Heart left ventricle (tissue), 16 donors: ENCODE measurements at regions not wholly inside any gene's neighbourhood (a gene's known extent, or its start where the extent isn't known, plus 50 kb on each side); places are given as distances from the start of the nearest gene placed in this dataset.

Experiments used
- ATAC-seq, 4 donors: fragments of 200-7000 bp; cut with Tn5 transposase; one replicate each; pipeline ENCODE4 v1.9.1; 2020 to 2022; ENCODE audit warnings: moderate library complexity in 4 of 4, mild to moderate bottlenecking in 3 of 4, moderate number of reproducible peaks in 1 of 4
- DNase-seq, 5 donors: peaks; one replicate each; pipeline ENCODE4 v3.0.0-alpha.2; 2020
- H3K27ac ChIP-seq, 12 donors: fragments of 200-600 bp; sonication (generic) in 4 of 12; one replicate each; pipeline versions ENCODE4 v1.5.0 to v1.8.0; 2016 to 2022; ENCODE audit warnings: mild to moderate bottlenecking in 2 of 12
- H3K27me3 ChIP-seq, 9 donors: fragments of 200-600 bp; sonication (generic) in 2 of 9; one replicate each; pipeline versions ENCODE4 v1.5.1 to v1.8.0; 2016 to 2022; ENCODE audit warnings: mild to moderate bottlenecking in 3 of 9
- H3K36me3 ChIP-seq, 9 donors: fragments of 200-600 bp; sonication (generic) in 2 of 9; one replicate each; pipeline versions ENCODE4 v1.5.0 to v1.8.0; 2018 to 2022; ENCODE audit warnings: mild to moderate bottlenecking in 2 of 9
- H3K4me1 ChIP-seq, 12 donors: fragments of 200-600 bp; sonication (generic) in 4 of 12; one replicate each; pipeline versions ENCODE4 v1.5.0 to v1.8.0; 2016 to 2022; ENCODE audit warnings: mild to moderate bottlenecking in 3 of 12
- H3K4me3 ChIP-seq, 12 donors: fragments of 200-600 bp; sonication (generic) in 4 of 12; one replicate each; pipeline versions ENCODE4 v1.5.0 to v1.8.0; 2017 to 2022; ENCODE audit warnings: mild to moderate bottlenecking in 9 of 12, moderate library complexity in 4 of 12
- H3K9me3 ChIP-seq, 12 donors: fragments of 200-600 bp; sonication (generic) in 4 of 12; one replicate each; pipeline versions ENCODE4 v1.5.0 to v1.8.0; 2016 to 2022; ENCODE audit warnings: mild to moderate bottlenecking in 1 of 12
- POLR2A ChIP-seq, 2 donors: fragments of 450-650 bp; IDR thresholded peaks; one replicate each; pipeline ENCODE4 v1.6.1; 2017; ENCODE audit warnings: antibody characterized with exemption in 2 of 2, mild to moderate bottlenecking in 2 of 2, moderate library complexity in 2 of 2
- WGBS, 4 donors: extraction: QIAGEN DNeasy Blood & Tissue Kit in 2 of 4; methylation state at CpG; one replicate each; pipeline versions ENCODE4 v1.1.5 to v1.1.7; 2013 to 2018; 5-methylcytosine and 5-hydroxymethylcytosine counted together
- intact Hi-C, 10 donors: fragments of 100-400 bp; cut with DNase I; formaldehyde crosslinking; loops; one replicate each; pipeline versions ENCODE4 v1.11.1 to v1.14.2; 2022
- TF ChIP-seq, protein P1 (sequence below), 12 donors: fragments of 200-600 bp; sonication (generic) in 4 of 12; IDR thresholded peaks; one replicate each; pipeline versions ENCODE4 v1.5.0 to v1.8.0; 2018 to 2022; ENCODE audit warnings: antibody characterized with exemption in 12 of 12, mild to moderate bottlenecking in 5 of 12
- donor health status: ischemic (EF 13 %, LVEDD 7.1; RV severe dilation, severe dysfunction).
- donor health status: healthy with polysubstance abuse.
- donor health status: DM: no; HTN: yes; CAD: no.
- donor health status: DM: no; HTN: no; CAD: no.
- donor health status: ischemic (EF 25% LVEDD 6.9; RV normal size, moderate dysfunction).
- donor health status: ischemic (EF 25% LVEDD 5.7; RV mildly dilated, moderate dysfunction).
- donor health status: healthy.
- donor health status: DM: yes; HTN: yes; CAD: no.
- donor health status: ischemic (EF 35%, LVEDD 5.7; RV mildly dilated, moderate dysfunction).
- donor health status: nonischemic (EF 11% LVEDD 7.7; RV severe dilation, severe dysfunction).
- donor health status: DM: yes; HTN: yes; CAD: no.
- donor health status: PGD.
- donor health status: ischemic (EF 29% LVEDD 5.4; RV normal size, mild dysfunction).
- donor health status: nonischemic (EF 23%, LVEDD 6.1; RV moderate dilation, normal function).

DNA sequence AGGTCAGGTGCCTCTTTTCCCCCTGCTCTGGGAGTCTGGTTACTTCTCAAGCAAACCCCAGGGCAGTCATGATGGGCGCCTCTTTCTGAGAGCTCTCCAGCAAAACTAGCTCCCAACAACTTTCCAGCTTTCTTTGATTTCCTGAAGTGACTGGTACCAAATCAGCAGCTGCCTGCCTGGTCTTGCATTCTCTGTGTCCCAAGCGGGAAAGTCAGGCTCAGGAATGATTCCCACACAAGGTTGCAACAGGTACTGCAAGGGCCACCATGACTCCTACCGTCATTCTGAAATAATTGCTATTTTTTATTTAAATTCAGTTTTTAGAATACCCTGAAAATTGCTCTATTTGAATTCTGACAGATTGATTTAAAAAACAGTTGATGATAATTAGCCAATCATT, 658.7 kb downstream of the SQOR start:
- Histone ChIP-seq H3K27ac (no peak overlapping the region), H3K9me3 (no peaks in the 10 kb centered on the region), H3K27me3 (peaks cover 0 to 3% (median 0%) of the 10 kb centered on the region in 9 donors), H3K36me3 (no peaks in the 10 kb centered on the region), H3K4me3 (no peak overlapping the region), H3K4me1 (no peaks in the 10 kb centered on the region)
- intact Hi-C loops: no loop called here
- ATAC-seq (no peak), DNase-seq (no peak)
- 88 to 94% (median 92%) methylated on average over 3 of the region's 3 CpGs for WGBS, 4 donors
- TF ChIP-seq, protein P1, sequence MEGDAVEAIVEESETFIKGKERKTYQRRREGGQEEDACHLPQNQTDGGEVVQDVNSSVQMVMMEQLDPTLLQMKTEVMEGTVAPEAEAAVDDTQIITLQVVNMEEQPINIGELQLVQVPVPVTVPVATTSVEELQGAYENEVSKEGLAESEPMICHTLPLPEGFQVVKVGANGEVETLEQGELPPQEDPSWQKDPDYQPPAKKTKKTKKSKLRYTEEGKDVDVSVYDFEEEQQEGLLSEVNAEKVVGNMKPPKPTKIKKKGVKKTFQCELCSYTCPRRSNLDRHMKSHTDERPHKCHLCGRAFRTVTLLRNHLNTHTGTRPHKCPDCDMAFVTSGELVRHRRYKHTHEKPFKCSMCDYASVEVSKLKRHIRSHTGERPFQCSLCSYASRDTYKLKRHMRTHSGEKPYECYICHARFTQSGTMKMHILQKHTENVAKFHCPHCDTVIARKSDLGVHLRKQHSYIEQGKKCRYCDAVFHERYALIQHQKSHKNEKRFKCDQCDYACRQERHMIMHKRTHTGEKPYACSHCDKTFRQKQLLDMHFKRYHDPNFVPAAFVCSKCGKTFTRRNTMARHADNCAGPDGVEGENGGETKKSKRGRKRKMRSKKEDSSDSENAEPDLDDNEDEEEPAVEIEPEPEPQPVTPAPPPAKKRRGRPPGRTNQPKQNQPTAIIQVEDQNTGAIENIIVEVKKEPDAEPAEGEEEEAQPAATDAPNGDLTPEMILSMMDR (IDR thresholded peaks at IDR 0.05): no peak
- TF ChIP-seq POLR2A (IDR thresholded peaks at IDR 0.05): no peak

DNA sequence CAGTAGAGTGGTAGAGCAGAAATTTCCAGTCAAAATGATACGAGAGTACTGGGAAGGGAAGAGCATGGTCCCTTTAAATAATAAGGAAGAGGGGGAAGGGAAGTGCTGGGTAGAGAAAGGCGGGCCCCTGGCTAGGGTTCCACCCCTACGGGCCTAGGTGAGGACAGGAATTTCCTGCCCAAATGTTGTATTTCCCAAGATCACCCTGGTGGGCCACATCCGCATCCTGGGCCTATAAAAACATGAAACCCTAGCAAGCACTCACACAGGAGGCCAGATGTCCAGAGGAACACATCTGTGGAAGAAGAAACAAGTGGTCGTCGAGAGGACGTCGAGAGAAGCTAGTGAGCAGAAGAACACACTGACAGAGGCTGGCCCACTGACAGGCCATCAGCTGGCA, 661.2 kb downstream of the SQOR start:
- WGBS, 4 donors: 66 to 70% (median 67%) methylated on average over 8 of the region's 8 CpGs
- ATAC-seq (peak in 1 of 4 donors; percentile 61), DNase-seq (no peak)
- H3K4me3 ChIP-seq: no peak overlapping the region
- TF ChIP-seq POLR2A (IDR thresholded peaks at IDR 0.05): no peak
- TF ChIP-seq, protein P1 (IDR thresholded peaks at IDR 0.05): no peak
- H3K4me1 ChIP-seq: peaks cover 0 to 7% (median 0%) of the 10 kb centered on the region in 12 donors
- no peak overlapping the region for H3K27ac ChIP-seq
- H3K9me3 ChIP-seq: no peaks in the 10 kb centered on the region
- intact Hi-C loops: no loop called here
- no peaks in the 10 kb centered on the region for H3K36me3 ChIP-seq
- peaks cover 0 to 3% (median 0%) of the 10 kb centered on the region in 9 donors for H3K27me3 ChIP-seq

DNA sequence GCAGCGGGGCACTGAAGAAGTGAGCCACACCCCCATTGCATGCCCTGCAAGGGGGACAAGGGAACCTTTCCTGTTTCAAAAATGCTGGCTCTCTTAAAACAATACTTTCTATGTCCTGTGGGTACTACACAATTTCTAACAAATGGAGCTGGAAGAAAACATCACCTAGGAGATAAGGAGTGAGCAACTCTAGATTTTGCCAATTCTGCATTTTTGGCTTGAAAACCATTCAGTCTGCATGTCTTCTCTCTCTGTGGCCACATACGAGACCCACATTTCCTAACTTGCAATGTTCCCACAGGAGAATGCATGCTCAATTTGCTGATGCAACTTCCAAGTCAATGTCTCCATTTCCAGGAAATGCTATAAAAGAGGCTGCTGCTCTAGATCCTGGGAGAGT, 662.0 kb downstream of the SQOR start:
- Histone ChIP-seq H3K27me3 (peaks cover 0 to 3% (median 0%) of the 10 kb centered on the region in 9 donors), H3K27ac (no peak overlapping the region), H3K4me1 (peaks cover 0 to 7% (median 0%) of the 10 kb centered on the region in 12 donors), H3K36me3 (no peaks in the 10 kb centered on the region), H3K9me3 (no peaks in the 10 kb centered on the region), H3K4me3 (no peak overlapping the region)
- no peak for DNase-seq
- intact Hi-C loops: no loop called here
- TF ChIP-seq, protein P1 (IDR thresholded peaks at IDR 0.05): no peak
- no peak for TF ChIP-seq POLR2A (IDR thresholded peaks at IDR 0.05)
- no peak for ATAC-seq
- 75 to 96% (median 83%) methylated on average over 2 of the region's 2 CpGs for WGBS, 4 donors

DNA sequence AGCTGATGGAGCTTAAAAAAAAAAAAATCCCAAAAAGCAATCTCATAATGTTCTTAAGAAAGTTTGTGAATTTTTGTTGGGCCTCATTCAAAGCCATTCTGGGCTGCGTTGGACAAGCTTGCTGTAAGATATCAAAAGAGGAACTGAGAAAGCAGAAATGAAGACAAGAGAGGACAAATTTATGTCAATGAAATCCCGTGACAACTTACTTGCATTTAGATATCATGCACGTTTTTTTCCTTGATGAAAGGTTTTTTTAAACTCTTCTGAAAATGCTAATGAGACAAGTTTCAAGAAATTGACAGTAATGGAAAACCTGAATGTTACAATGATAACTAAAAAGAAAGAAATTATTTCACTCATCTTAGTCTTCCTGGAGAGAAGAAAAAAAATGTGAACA, 662.9 kb downstream of the SQOR start:
- H3K4me3 ChIP-seq: no peak overlapping the region
- 59 to 69% (median 64%) methylated on average over 3 of the region's 3 CpGs for WGBS, 4 donors
- peaks cover 0 to 3% (median 0%) of the 10 kb centered on the region in 9 donors for H3K27me3 ChIP-seq
- no peak overlapping the region for H3K27ac ChIP-seq
- ATAC-seq: no peak
- TF ChIP-seq POLR2A (IDR thresholded peaks at IDR 0.05): no peak
- TF ChIP-seq, protein P1 (IDR thresholded peaks at IDR 0.05): no peak
- H3K9me3 ChIP-seq: no peaks in the 10 kb centered on the region
- H3K4me1 ChIP-seq: peaks cover 0 to 7% (median 0%) of the 10 kb centered on the region in 12 donors
- H3K36me3 ChIP-seq: no peaks in the 10 kb centered on the region
- intact Hi-C loops: no loop called here
- DNase-seq: no peak
